HG02610 (cell line): ENCODE measurements at regions not wholly inside any gene's neighbourhood (a gene's known extent, or its start where the extent isn't known, plus 50 kb on each side); places are given as distances from the start of the nearest gene placed in this dataset.

ENCODE experiments used
- ATAC-seq: cut with Tn5 transposase; IDR thresholded peaks from one replicate; pipeline ENCODE4 v1.9.1; 2021; ENCODE audit warnings: mild to moderate bottlenecking, moderate library complexity; ENCODE audit not compliant: unreplicated experiment

GRCh38 chr17:14510136-14510535 lies 209.3 kb downstream of the HS3ST3B1 start:
- no peak for ATAC-seq

DNA sequence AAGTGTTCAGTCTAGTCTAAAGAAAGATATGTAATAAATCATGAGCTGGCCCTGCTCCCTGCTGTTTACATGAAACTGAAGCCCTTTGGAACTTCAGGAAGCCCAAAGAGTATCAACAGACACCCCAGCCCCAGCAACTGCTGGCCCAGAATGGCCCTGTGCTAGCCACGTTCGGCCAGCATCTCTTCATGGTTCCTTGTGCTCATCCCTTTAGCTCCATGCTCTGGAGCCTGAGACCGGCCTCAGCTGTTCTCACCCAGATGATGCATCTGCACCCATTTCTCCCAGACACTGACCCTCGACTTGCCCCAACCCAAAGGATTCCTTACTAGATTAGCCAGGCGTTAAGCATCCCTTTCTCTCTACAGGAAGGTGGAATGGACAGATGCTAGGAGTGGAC lies 207.3 kb downstream of the HS3ST3B1 start:
- ATAC-seq: no peak

- no peak for ATAC-seq
Observed at GRCh38 chr17:14506364-14506763, 205.5 kb downstream of the HS3ST3B1 start.

GRCh38 chr17:14505606-14506005 lies 204.7 kb downstream of the HS3ST3B1 start:
- no peak for ATAC-seq

DNA sequence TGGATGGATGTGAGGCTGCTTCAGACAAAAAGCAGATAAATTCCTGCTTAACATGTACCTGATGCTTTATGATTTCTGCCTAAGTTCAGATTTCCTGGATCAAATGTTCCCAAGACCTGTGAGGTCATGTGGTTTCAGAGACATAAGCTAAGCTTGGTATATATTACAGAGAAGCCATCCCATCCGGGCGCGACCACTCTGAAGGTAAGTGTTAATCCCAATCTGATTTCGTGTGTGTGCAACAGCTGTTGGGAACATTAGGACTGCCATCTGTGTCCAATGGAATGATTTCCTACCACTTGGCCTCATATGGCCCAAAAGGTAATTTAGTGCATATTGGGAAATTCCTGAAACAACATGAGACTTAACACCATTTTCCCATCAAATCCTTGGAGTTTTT lies 199.1 kb downstream of the HS3ST3B1 start:
- no peak for ATAC-seq

GRCh38 chr17:14498812-14499211 lies 197.9 kb downstream of the HS3ST3B1 start:
- ATAC-seq: no peak

GRCh38 chr17:14494161-14494560 lies 193.3 kb downstream of the HS3ST3B1 start:
- no peak for ATAC-seq

DNA sequence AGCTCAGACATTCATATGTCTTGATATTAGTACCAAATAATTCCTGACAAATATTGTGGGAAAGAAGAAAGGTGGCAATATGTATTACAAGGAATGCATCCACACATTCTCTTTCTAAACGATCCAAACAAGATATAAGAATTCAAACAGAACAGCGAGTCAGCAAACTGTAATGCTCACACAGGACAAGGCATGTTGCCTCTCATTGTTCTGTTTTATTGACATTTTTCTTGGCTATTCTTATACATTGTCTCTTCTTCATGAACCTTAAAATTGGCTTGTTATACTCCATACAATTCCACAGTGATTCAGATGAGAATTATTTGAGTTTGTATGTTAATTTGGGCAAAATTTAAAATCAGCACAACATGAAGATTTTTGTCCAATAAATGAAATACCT lies 189.1 kb downstream of the HS3ST3B1 start:
- ATAC-seq: no peak

DNA sequence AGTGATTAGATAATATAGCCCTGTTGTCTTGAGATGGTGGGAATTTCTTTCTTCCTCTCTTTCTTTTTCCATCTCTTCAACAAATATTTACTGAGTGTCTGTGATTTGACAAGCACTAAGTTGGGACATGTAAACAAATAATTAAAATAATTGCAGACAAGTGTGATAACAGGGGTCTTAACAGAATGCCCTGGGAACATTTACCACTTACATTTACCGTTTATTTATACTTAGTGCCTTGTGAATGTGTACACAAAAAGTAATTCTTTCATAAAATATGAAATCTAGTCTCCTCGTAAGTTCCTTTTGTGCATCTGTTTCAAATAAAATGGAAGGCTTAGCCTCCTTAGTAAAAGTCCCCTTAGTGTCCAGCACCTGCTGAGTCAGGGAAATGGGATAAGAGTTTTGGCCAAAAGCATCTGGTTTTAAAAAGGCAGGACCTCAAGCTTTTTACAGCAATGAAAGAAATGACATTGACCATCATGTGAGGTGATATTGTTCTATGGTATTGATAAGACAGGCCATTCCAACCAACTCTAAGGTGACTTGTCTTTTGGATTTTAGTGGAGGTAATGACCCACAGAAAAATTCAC lies 188.2 kb downstream of the HS3ST3B1 start:
- no peak for ATAC-seq

GRCh38 chr17:14487068-14487467 lies 186.2 kb downstream of the HS3ST3B1 start:
- no peak for ATAC-seq

DNA sequence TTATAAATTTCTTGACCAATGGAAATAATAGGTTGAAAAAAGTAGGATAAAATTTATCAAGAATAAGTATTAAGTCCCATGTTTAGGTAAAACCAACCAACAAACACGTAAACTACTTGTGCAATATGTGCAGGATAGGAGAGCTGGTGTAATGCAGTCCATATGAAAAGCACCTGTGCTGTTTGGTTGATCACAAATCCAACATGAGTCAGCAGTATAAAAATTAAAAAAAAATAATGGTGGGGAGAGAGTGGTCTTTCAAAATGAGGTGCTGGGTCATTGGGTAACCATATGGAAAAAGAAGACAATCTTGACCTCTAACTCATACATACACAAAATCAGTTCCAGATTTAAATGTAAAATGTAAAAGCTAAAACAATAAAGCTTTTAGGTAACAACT lies 181.8 kb downstream of the HS3ST3B1 start:
- ATAC-seq: no peak

DNA sequence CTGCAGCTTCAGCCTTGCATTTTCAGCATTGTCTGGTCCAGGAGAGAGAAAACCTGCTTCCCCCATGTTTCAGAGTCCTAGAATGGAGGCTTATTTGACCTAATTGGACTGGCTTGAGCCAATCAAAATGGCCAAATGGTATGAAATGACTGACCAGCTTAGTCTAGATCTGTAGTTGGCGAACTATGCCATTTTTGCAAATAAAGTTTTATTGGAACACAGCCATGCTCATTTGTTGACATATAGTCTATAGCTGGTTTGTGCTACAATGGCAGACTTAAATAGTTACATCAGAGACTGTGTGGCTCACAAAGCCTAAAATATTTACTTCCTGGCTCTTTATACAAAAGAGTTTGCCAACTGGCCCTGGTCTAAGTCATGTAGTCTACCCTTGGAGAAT lies 180.8 kb downstream of the HS3ST3B1 start:
- ATAC-seq: no peak

DNA sequence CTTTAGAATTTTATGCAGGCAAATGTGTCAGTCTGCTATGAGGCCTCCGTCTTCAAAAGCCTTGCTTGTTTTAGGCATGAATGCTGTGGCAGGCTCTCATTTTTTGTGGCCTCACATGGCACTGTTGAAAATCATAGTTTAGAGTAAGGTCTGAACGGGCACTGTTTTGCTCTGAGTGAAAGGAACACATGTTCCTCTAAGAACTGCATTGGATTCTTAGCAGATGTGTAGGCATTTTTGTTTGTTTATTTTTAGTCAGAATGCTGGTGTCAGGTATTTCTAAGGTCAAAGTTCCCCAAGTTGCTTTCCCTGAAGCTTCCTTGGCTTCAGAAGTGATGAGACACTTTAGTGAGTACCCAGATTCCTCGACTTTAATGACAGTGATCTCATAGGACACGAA lies 173.7 kb downstream of the HS3ST3B1 start:
- no peak for ATAC-seq

DNA sequence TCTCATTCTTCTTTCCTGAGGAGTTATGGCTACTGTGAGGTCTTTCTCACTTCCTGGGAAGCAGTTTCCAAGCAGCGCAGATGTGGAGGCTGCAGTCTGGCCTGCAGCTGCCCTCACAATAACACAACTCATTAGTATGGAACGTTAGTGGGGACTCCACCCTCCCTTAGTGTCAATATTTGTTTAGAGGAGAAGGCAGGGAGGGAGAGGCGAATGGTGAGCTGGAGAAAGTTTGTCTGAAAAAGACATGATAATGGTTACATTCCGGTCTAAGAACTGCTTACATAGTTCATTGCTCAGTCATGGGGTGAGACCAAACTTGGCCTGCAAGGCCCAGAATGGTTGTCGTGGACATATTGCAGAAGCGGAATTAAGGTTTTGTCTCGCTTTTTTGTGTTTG lies 170.2 kb downstream of the HS3ST3B1 start:
- ATAC-seq: no peak

DNA sequence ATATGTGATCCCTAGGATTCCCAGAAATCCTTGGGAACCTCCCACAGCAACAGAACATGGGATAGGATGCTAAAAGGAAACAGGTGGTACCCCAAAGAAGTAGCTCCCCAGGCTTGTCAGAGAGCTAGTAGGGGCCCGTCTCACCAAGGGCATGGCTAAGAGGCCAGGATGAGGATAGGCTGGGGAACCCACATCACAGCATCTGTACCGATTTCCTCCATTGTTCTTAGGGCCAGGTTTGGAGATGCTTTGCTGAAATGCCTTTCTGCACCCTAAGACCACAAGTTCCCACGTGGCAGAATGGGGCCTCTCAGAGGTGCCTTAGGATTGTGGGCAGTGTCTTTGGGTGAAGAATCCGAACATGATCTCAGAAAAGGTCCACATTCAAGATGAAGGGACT lies 169.5 kb downstream of the HS3ST3B1 start:
- ATAC-seq: no peak

DNA sequence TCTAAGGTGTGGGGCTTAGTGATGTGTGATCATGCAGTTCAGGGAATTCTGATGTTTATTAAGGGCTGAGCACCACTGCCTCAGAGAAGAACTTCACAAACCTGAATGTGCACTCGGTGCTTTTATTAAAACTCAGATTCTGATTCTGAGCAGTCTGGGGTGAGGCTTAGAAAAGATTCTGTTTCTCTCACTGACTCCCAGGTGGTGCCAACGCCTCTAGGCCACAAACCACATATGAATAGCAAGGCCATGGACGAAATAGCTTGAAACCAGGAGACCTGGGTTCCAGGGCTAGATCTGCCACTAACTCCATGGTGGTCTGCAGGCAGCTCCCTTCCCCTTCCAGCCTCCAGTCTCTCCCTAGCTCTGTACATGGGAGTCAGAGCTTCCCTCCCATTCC lies 169.1 kb downstream of the HS3ST3B1 start:
- ATAC-seq: no peak

DNA sequence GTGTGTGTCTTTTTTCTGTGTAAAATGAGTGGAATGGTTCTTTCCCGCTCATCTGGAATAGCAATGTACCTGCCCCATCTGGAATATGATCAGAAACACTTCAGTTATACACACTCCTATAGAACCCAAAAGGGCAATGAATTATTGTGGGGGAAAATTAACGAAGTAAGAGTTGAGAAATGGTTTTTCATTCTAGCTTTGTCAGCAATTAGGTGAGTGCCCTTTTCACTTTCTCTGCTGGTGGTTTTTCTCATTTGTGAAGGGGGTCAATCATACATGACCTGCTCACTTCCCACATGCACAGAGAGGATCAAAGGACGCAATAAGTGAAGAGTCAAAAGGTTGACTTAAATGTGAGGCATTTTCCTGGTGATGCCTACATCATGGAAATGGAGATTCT lies 168.0 kb downstream of the HS3ST3B1 start:
- no peak for ATAC-seq

GRCh38 chr17:14461227-14461548 lies 160.3 kb downstream of the HS3ST3B1 start:
- ATAC-seq: no peak

DNA sequence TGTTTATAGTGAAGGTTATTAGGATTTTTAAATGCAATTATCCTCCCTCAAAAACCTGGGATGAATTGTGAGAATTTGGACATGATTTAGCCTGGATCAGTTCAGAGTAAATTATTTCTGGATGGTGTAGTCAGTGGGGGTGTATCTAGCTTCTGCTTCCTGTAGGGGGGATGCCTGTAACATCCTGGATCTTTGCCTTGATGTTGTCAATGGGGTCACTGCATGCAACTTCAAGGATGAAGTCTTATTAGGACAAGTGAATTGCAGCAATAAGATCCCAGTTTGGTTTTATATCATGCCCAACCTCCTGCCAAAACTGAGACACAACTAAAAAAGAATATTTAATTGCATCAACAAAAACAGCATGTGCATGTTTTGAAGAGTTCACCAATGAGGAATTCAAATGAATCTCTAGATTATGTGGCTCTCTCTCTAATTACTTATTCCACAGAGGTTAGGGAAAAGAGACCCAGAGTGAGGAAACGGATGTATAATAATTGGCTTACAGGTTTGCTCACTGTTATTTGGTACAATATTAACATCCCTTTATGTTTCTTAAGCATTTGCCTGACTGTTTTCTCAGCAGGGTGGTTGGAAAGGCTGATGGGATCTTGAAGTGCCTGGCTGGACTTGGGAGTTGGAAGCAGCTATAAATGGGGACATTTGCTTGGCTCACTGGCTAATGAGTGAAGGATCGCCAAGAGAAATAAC lies 159.8 kb downstream of the HS3ST3B1 start:
- ATAC-seq: no peak

DNA sequence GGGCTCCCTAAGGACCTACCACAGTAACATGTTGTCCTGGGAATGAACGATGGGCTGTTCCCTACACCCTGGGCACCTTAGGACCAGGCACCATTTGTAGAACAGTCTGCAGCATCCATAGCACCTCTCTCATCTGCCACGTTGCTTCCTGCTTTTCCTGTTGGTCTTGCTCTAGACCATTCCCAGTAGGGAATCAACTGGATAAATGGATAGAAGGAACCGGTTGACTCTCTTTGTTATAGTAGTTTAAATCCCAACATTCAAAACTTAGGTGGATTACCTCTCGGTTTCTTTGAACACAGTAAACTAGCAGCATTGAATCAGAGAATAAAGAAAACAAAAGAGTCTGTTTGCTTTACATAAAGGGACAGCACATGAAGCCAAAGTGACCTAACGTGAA lies 159.1 kb downstream of the HS3ST3B1 start:
- ATAC-seq: no peak

- no peak for ATAC-seq
Observed at GRCh38 chr17:14458724-14459123, 157.8 kb downstream of the HS3ST3B1 start.

GRCh38 chr17:14454746-14455145 lies 153.9 kb downstream of the HS3ST3B1 start:
- no peak for ATAC-seq

- ATAC-seq: no peak
Observed at GRCh38 chr17:14452856-14453255, 152.0 kb downstream of the HS3ST3B1 start.
